ENCODE measurements at regions not wholly inside any gene's neighbourhood (a gene's known extent, or its start where the extent isn't known, plus 50 kb on each side); places are given as distances from the start of the nearest gene placed in this dataset.

DNA sequence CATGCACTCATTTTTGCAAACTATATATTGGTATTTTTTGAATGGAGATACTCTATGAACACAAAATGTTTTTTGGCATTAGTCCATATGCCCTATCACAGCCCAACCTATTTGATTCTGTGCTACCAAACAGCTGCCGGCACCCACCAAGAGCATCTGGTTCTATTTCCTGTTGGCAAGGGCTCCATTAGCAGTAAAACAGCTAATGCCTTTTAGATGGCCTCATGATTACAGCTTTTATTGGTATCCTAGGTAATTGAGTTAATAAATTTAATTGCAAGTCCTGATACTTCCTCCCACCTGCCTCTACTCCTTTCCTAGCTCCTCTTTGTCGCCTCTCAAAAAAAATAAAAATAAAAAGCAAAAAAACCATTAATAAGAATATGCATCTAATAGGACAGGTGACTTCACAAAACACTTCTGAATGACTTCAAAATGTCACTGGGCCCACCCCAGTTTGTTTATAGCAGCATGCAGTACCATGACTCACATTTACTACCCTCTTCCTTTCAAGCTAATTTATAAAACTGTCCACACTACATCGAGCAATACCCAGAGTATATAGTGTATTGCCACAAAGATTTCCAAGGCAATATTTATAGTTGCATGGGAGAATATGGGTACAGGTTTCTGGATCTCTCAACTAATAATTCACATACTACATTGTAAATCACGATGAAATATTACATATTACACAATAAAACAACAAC lies 620.4 kb downstream of the SLCO4C1 start:
- Mint-ChIP-seq H3K27ac (no peak overlapping the region), H3K4me1 (ENCODE audit: low read depth) (no peaks in the 10 kb centered on the region), H3K9me3 (no peaks in the 10 kb centered on the region), H3K27me3 (ENCODE audit: insufficient read depth) (peaks cover 2% of the 10 kb centered on the region), H3K36me3 (ENCODE audit: low read depth) (no peaks in the 10 kb centered on the region), H3K4me3 (no peak overlapping the region)
- TF ChIP-seq, protein P1, sequence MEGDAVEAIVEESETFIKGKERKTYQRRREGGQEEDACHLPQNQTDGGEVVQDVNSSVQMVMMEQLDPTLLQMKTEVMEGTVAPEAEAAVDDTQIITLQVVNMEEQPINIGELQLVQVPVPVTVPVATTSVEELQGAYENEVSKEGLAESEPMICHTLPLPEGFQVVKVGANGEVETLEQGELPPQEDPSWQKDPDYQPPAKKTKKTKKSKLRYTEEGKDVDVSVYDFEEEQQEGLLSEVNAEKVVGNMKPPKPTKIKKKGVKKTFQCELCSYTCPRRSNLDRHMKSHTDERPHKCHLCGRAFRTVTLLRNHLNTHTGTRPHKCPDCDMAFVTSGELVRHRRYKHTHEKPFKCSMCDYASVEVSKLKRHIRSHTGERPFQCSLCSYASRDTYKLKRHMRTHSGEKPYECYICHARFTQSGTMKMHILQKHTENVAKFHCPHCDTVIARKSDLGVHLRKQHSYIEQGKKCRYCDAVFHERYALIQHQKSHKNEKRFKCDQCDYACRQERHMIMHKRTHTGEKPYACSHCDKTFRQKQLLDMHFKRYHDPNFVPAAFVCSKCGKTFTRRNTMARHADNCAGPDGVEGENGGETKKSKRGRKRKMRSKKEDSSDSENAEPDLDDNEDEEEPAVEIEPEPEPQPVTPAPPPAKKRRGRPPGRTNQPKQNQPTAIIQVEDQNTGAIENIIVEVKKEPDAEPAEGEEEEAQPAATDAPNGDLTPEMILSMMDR (IDR thresholded peaks at IDR 0.05): no peak
- no peak for DNase-seq

DNA sequence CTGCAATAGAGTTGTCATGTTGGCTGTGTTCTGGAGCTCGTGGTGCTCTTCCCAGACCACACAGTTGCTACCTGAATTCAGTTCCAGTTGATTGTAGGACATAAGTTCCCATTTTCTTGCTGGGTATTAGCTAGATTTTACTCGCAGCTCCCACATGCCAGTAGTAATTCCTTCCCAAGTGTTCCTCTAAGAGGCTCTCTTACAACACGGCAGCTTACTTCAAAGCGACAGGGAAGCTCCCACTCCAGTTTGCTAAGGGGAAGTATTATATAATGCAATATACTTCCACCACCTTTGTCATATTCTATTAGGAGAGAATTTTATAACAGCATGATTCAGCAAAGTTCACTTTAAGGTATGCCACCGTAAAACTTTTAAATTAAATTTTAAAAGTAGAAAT lies 623.0 kb downstream of the SLCO4C1 start:
- no peaks in the 10 kb centered on the region for H3K9me3 Mint-ChIP-seq
- no peak for DNase-seq
- H3K4me1 Mint-ChIP-seq (ENCODE audit: low read depth): no peaks in the 10 kb centered on the region
- H3K36me3 Mint-ChIP-seq (ENCODE audit: low read depth): no peaks in the 10 kb centered on the region
- H3K4me3 Mint-ChIP-seq: no peak overlapping the region
- TF ChIP-seq, protein P1 (IDR thresholded peaks at IDR 0.05): no peak
- no peak overlapping the region for H3K27ac Mint-ChIP-seq
- no peaks in the 10 kb centered on the region; the same call in 1 of the 2 replicates for H3K27me3 Mint-ChIP-seq (ENCODE audit: insufficient read depth)

DNA sequence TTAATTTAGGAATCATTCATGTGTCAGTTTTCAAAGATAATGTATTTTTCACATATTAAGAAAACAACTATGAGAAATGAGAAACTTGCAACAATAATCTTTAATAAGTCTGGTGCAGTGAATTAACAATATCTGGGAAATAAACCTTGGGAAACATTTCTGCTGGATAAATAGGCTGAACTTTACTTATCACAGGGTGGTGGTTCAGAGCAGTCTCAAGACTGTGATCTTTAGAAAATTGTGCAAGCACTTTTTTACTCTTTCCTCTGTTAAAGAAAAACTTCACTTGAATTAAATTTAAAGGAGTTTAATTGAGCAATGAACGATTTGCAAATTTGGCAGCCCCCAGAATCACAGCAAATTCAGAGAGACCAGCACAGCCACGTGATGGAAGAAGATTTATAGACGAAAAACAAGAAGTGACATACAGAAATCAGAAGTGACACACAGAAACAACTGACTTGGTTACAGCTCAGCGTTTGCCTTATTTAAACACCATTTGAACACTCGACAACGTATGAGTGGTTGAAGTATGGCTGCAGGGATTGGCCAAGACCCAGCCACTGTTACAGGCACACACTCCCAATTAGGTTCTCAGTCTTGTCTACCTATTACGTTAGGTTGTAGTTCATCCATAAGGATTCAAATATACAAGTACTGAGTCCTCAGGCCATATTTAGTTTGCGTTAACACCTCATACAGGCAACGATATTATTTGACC lies 631.9 kb downstream of the SLCO4C1 start:
- H3K9me3 Mint-ChIP-seq: peaks cover 9% of the 10 kb centered on the region; the same call in 1 of the 2 replicates
- H3K27ac Mint-ChIP-seq: no peak overlapping the region
- H3K4me1 Mint-ChIP-seq (ENCODE audit: low read depth): no peaks in the 10 kb centered on the region
- H3K27me3 Mint-ChIP-seq (ENCODE audit: insufficient read depth): no peaks in the 10 kb centered on the region
- H3K4me3 Mint-ChIP-seq: no peak overlapping the region
- no peak for DNase-seq
- no peaks in the 10 kb centered on the region for H3K36me3 Mint-ChIP-seq (ENCODE audit: low read depth)
- TF ChIP-seq, protein P1 (IDR thresholded peaks at IDR 0.05): no peak

DNA sequence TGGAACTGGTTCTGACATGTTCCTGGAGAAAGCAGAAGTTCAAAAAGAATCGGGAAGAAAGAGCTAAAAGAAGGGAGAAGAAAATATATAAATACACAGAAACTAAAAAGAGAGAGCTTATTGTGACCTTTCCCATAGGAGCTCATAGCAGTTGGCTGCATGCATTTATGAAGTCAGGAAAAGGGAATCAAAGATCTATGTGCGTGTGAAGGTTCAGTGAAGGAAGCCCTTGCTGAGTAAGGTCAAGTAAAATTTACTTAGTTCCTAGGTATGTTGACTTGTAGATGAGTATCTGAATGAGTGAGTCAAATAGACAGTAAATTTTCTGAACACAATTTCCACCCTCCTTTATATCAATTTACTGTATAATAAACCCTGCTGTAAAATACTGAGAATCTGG lies 632.5 kb downstream of the SLCO4C1 start:
- no peak for DNase-seq
- Mint-ChIP-seq H3K4me1 (ENCODE audit: low read depth) (no peaks in the 10 kb centered on the region), H3K27ac (no peak overlapping the region), H3K27me3 (ENCODE audit: insufficient read depth) (no peaks in the 10 kb centered on the region), H3K36me3 (ENCODE audit: low read depth) (no peaks in the 10 kb centered on the region), H3K4me3 (no peak overlapping the region), H3K9me3 (peaks cover 15% of the 10 kb centered on the region; the same call in 1 of the 2 replicates)
- TF ChIP-seq, protein P1 (IDR thresholded peaks at IDR 0.05): no peak

DNA sequence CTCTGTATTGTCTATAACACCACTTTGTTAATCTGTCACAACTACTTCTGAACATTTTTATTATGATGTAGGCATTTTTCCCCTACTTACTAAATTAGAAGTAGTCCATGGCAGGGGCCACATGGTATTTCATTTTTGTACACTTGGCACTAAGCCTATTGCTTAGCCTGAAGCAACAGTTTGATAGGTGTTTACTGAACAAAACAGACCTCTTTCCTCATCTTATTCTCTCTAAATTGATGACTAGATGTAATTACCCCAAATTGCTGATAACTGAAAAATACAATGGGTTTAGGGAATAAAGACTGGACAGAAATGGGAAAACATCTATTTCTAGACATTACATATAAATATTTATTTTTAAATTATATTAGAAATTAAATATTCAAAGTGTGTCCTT lies 633.8 kb downstream of the SLCO4C1 start:
- H3K4me3 Mint-ChIP-seq: no peak overlapping the region
- peaks cover 15% of the 10 kb centered on the region; the same call in 1 of the 2 replicates for H3K9me3 Mint-ChIP-seq
- TF ChIP-seq, protein P1 (IDR thresholded peaks at IDR 0.05): no peak
- no peaks in the 10 kb centered on the region for H3K4me1 Mint-ChIP-seq (ENCODE audit: low read depth)
- no peaks in the 10 kb centered on the region for H3K36me3 Mint-ChIP-seq (ENCODE audit: low read depth)
- DNase-seq: no peak
- H3K27ac Mint-ChIP-seq: no peak overlapping the region
- H3K27me3 Mint-ChIP-seq (ENCODE audit: insufficient read depth): no peaks in the 10 kb centered on the region
